ENCODE measurements at regions not wholly inside any gene's neighbourhood (a gene's known extent, or its start where the extent isn't known, plus 50 kb on each side); places are given as distances from the start of the nearest gene placed in this dataset.

GRCh38 chr7:41116817-41117216 lies 586.1 kb downstream of the INHBA start:
- H3K36me3 ChIP-seq (ENCODE audit: control insufficient read depth, insufficient read depth, low read length) = no peaks in the 10 kb centered on the region
- H3K27ac ChIP-seq (ENCODE audit: low read length) = no peak overlapping the region
- DNase-seq (ENCODE audit: low read depth, low spot score) = no peak
- no peaks in the 10 kb centered on the region for H3K9me3 ChIP-seq (ENCODE audit: control insufficient read depth, insufficient read depth, low read length)
- WGBS (ENCODE audit: insufficient coverage, insufficient read length) = no CpG with 5 or more reads among the region's 1 CpG
- H3K27me3 ChIP-seq (ENCODE audit: control insufficient read depth, insufficient read depth, low read length) = no peaks in the 10 kb centered on the region
- H3K4me1 ChIP-seq (ENCODE audit: control insufficient read depth, insufficient read depth, low read length) = no peaks in the 10 kb centered on the region
- H3K4me3 ChIP-seq (ENCODE audit: low read length) = no peak overlapping the region

- DNase-seq (ENCODE audit: low read depth, low spot score) = no peak
- H3K9me3 ChIP-seq (ENCODE audit: control insufficient read depth, insufficient read depth, low read length) = no peaks in the 10 kb centered on the region
- no CpG with 5 or more reads among the region's 3 CpGs for WGBS (ENCODE audit: insufficient coverage, insufficient read length)
- no peak overlapping the region for H3K4me3 ChIP-seq (ENCODE audit: low read length)
- no peaks in the 10 kb centered on the region for H3K4me1 ChIP-seq (ENCODE audit: control insufficient read depth, insufficient read depth, low read length)
- H3K27ac ChIP-seq (ENCODE audit: low read length) = no peak overlapping the region
- no peaks in the 10 kb centered on the region for H3K36me3 ChIP-seq (ENCODE audit: control insufficient read depth, insufficient read depth, low read length)
- no peaks in the 10 kb centered on the region for H3K27me3 ChIP-seq (ENCODE audit: control insufficient read depth, insufficient read depth, low read length)
Observed at GRCh38 chr7:41116337-41116736, 586.6 kb downstream of the INHBA start.

- H3K27me3 ChIP-seq (ENCODE audit: control insufficient read depth, insufficient read depth, low read length) = no peaks in the 10 kb centered on the region
- H3K4me1 ChIP-seq (ENCODE audit: control insufficient read depth, insufficient read depth, low read length) = no peaks in the 10 kb centered on the region
- H3K9me3 ChIP-seq (ENCODE audit: control insufficient read depth, insufficient read depth, low read length) = no peaks in the 10 kb centered on the region
- H3K36me3 ChIP-seq (ENCODE audit: control insufficient read depth, insufficient read depth, low read length) = no peaks in the 10 kb centered on the region
- WGBS (ENCODE audit: insufficient coverage, insufficient read length) = no CpG with 5 or more reads among the region's 2 CpGs
- no peak overlapping the region for H3K4me3 ChIP-seq (ENCODE audit: low read length)
- DNase-seq (ENCODE audit: low read depth, low spot score) = no peak
- H3K27ac ChIP-seq (ENCODE audit: low read length) = no peak overlapping the region
Observed at GRCh38 chr7:41114691-41115090, 588.2 kb downstream of the INHBA start.

DNA sequence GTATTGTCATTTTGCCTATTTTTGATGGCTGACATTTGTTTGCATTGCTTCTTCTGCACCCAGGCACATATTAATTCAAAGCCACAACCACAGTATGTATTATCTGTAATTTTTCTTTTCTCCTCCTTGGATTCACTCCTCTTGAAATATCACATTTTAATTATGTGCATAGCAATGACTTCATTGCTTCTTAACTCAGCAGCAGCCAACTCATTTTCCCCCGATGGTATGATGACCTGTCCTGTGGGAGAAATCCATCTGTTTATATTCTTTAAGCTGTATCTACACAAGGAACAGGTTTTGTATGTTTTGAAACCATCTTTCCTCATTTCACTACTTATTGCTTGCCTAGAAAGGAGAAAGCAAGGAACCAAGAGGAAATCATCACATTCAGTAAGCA lies 588.8 kb downstream of the INHBA start:
- Histone ChIP-seq H3K9me3 (ENCODE audit: control insufficient read depth, insufficient read depth, low read length) (no peaks in the 10 kb centered on the region), H3K27me3 (ENCODE audit: control insufficient read depth, insufficient read depth, low read length) (no peaks in the 10 kb centered on the region), H3K27ac (ENCODE audit: low read length) (no peak overlapping the region), H3K4me3 (ENCODE audit: low read length) (no peak overlapping the region), H3K4me1 (ENCODE audit: control insufficient read depth, insufficient read depth, low read length) (no peaks in the 10 kb centered on the region), H3K36me3 (ENCODE audit: control insufficient read depth, insufficient read depth, low read length) (no peaks in the 10 kb centered on the region)
- no CpG with 5 or more reads among the region's 1 CpG for WGBS (ENCODE audit: insufficient coverage, insufficient read length)
- no peak for DNase-seq (ENCODE audit: low read depth, low spot score)

- Histone ChIP-seq H3K4me1 (ENCODE audit: control insufficient read depth, insufficient read depth, low read length) (no peaks in the 10 kb centered on the region), H3K27ac (ENCODE audit: low read length) (no peak overlapping the region), H3K4me3 (ENCODE audit: low read length) (no peak overlapping the region), H3K9me3 (ENCODE audit: control insufficient read depth, insufficient read depth, low read length) (no peaks in the 10 kb centered on the region), H3K27me3 (ENCODE audit: control insufficient read depth, insufficient read depth, low read length) (no peaks in the 10 kb centered on the region), H3K36me3 (ENCODE audit: control insufficient read depth, insufficient read depth, low read length) (no peaks in the 10 kb centered on the region)
- no peak for DNase-seq (ENCODE audit: low read depth, low spot score)
Observed at GRCh38 chr7:41113719-41114118, 589.2 kb downstream of the INHBA start.

GRCh38 chr7:41110186-41110585 lies 592.7 kb downstream of the INHBA start:
- Histone ChIP-seq H3K27me3 (ENCODE audit: control insufficient read depth, insufficient read depth, low read length) (no peaks in the 10 kb centered on the region), H3K4me1 (ENCODE audit: control insufficient read depth, insufficient read depth, low read length) (no peaks in the 10 kb centered on the region), H3K4me3 (ENCODE audit: low read length) (no peak overlapping the region), H3K9me3 (ENCODE audit: control insufficient read depth, insufficient read depth, low read length) (no peaks in the 10 kb centered on the region), H3K36me3 (ENCODE audit: control insufficient read depth, insufficient read depth, low read length) (no peaks in the 10 kb centered on the region), H3K27ac (ENCODE audit: low read length) (no peak overlapping the region)
- WGBS (ENCODE audit: insufficient coverage, insufficient read length) = no CpG with 5 or more reads among the region's 1 CpG
- no peak for DNase-seq (ENCODE audit: low read depth, low spot score)

DNA sequence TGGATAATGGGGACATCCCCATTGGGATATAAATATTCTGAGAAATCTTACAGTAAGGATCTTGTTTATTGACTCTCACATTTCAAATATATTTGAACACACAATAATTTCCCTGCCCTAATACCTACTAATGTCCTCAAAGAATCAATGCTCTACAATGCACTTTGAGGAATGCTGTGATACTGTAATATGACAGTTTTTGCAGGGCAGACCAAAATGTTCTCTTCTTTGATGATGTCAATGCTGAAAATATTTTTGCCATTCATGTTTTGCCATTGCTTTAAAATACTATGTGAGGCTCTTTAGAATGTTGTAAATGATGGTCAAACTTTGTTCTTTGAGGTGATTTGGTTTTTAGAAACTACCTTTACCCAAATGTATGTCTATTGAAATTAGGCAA lies 594.1 kb downstream of the INHBA start:
- H3K4me3 ChIP-seq (ENCODE audit: low read length) = no peak overlapping the region
- no peaks in the 10 kb centered on the region for H3K27me3 ChIP-seq (ENCODE audit: control insufficient read depth, insufficient read depth, low read length)
- H3K9me3 ChIP-seq (ENCODE audit: control insufficient read depth, insufficient read depth, low read length) = no peaks in the 10 kb centered on the region
- no peak overlapping the region for H3K27ac ChIP-seq (ENCODE audit: low read length)
- H3K36me3 ChIP-seq (ENCODE audit: control insufficient read depth, insufficient read depth, low read length) = no peaks in the 10 kb centered on the region
- DNase-seq (ENCODE audit: low read depth, low spot score) = no peak
- no peaks in the 10 kb centered on the region for H3K4me1 ChIP-seq (ENCODE audit: control insufficient read depth, insufficient read depth, low read length)

DNA sequence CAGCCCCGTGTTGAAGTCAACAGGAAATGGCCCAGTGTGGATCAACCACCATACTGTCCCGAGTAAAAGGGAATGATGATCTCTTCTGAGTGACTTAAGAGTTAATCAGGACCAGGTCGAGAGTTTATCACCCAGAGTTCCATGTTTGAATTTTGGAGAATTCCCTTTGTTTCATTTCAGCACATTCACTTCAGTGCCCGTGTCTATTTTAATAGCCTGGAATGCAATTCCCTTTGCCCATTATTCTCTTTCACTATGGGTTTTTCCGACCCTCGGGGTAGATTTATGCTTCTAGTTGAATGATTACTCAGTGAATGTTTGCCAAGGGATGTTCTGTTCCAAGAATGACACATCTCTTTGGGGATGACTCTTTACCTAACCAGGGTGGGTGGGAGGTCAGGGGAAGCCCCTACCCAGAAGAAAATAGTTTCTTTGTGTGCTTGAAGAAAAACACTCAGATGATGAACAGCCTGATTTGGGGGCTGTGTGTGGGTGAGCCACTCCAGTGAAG lies 594.9 kb downstream of the INHBA start:
- no CpG with 5 or more reads among the region's 6 CpGs for WGBS (ENCODE audit: insufficient coverage, insufficient read length)
- Histone ChIP-seq H3K9me3 (ENCODE audit: control insufficient read depth, insufficient read depth, low read length) (no peaks in the 10 kb centered on the region), H3K27me3 (ENCODE audit: control insufficient read depth, insufficient read depth, low read length) (no peaks in the 10 kb centered on the region), H3K4me1 (ENCODE audit: control insufficient read depth, insufficient read depth, low read length) (no peaks in the 10 kb centered on the region), H3K4me3 (ENCODE audit: low read length) (no peak overlapping the region), H3K36me3 (ENCODE audit: control insufficient read depth, insufficient read depth, low read length) (no peaks in the 10 kb centered on the region), H3K27ac (ENCODE audit: low read length) (no peak overlapping the region)
- no peak for DNase-seq (ENCODE audit: low read depth, low spot score)

DNA sequence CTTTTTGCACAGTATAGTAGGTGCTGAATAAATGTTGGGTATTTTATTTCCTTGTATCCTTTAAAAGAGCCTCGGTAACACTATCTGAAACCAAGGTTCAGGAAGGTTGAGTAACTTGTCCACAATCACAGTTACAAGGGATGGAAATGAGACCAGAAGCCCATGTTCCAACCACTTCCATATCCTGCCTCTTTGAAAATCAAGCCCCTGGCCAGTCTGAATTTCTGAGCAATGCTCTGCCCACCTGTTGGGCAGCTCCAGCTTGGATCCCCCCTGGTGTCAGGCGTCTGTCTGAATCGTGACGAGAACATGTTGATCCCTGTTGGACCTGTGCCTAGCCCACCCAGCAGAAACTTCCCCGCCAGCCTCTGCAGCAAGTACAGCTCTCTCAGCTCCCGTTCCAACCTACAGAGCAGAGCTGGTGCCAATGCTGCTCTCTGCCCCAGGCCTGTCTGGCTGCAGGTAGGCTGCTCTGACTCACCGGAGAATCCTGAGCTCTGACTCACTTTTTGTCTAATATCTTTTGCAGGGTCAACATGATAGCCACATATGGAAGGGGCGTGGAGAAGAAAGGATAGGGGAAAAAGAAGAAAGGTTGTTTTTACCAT lies 595.5 kb downstream of the INHBA start:
- WGBS (ENCODE audit: insufficient coverage, insufficient read length) = no CpG with 5 or more reads among the region's 8 CpGs
- DNase-seq (ENCODE audit: low read depth, low spot score) = no peak
- no peaks in the 10 kb centered on the region for H3K4me1 ChIP-seq (ENCODE audit: control insufficient read depth, insufficient read depth, low read length)
- no peaks in the 10 kb centered on the region for H3K36me3 ChIP-seq (ENCODE audit: control insufficient read depth, insufficient read depth, low read length)
- H3K9me3 ChIP-seq (ENCODE audit: control insufficient read depth, insufficient read depth, low read length) = no peaks in the 10 kb centered on the region
- H3K27ac ChIP-seq (ENCODE audit: low read length) = no peak overlapping the region
- H3K4me3 ChIP-seq (ENCODE audit: low read length) = no peak overlapping the region
- H3K27me3 ChIP-seq (ENCODE audit: control insufficient read depth, insufficient read depth, low read length) = no peaks in the 10 kb centered on the region

DNA sequence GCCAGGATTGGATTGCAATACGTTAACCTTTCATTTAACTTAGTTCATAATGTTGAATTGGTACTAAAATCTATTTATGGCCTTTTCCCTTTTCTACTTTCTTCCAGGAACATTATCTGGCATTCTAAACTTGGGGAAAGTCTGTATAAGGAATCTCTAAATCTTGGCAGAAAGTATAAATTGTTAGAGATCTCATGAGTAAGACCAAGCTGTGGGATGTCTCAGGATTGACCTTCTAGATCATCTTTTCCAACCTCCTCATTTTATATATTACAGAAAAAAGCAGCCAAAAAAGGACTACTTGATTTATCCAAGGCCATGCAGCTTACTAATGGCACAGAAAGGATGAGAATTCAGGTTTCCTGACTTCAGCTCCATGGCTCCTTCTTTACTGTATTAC lies 598.3 kb downstream of the INHBA start:
- no peaks in the 10 kb centered on the region for H3K4me1 ChIP-seq (ENCODE audit: control insufficient read depth, insufficient read depth, low read length)
- no CpG with 5 or more reads among the region's 1 CpG for WGBS (ENCODE audit: insufficient coverage, insufficient read length)
- DNase-seq (ENCODE audit: low read depth, low spot score) = no peak
- H3K27me3 ChIP-seq (ENCODE audit: control insufficient read depth, insufficient read depth, low read length) = no peaks in the 10 kb centered on the region
- no peaks in the 10 kb centered on the region for H3K9me3 ChIP-seq (ENCODE audit: control insufficient read depth, insufficient read depth, low read length)
- no peak overlapping the region for H3K4me3 ChIP-seq (ENCODE audit: low read length)
- H3K27ac ChIP-seq (ENCODE audit: low read length) = no peak overlapping the region
- no peaks in the 10 kb centered on the region for H3K36me3 ChIP-seq (ENCODE audit: control insufficient read depth, insufficient read depth, low read length)

- Histone ChIP-seq H3K9me3 (ENCODE audit: control insufficient read depth, insufficient read depth, low read length) (no peaks in the 10 kb centered on the region), H3K27ac (ENCODE audit: low read length) (no peak overlapping the region), H3K4me1 (ENCODE audit: control insufficient read depth, insufficient read depth, low read length) (no peaks in the 10 kb centered on the region), H3K27me3 (ENCODE audit: control insufficient read depth, insufficient read depth, low read length) (no peaks in the 10 kb centered on the region), H3K36me3 (ENCODE audit: control insufficient read depth, insufficient read depth, low read length) (no peaks in the 10 kb centered on the region), H3K4me3 (ENCODE audit: low read length) (no peak overlapping the region)
- DNase-seq (ENCODE audit: low read depth, low spot score) = no peak
Observed at GRCh38 chr7:41103331-41103730, 599.6 kb downstream of the INHBA start.

Data from iPS DF 6.9 (cell line).